Superior temporal gyrus (tissue), 1 donor: ENCODE measurements at regions not wholly inside any gene's neighbourhood (a gene's known extent, or its start where the extent isn't known, plus 50 kb on each side); places are given as distances from the start of the nearest gene placed in this dataset.
A peak's percentile ranks its signal among the peaks of the same experiment; 100 is the strongest.
"Not testable (repeated sequence)": the region's sequence is repeated elsewhere in the genome, so short reads cannot be mapped to it uniquely, and the experiment has no call there.

Experiments used
- DNase-seq: peaks from one replicate; pipeline ENCODE4 v3.0.0-alpha.2; 2016; ENCODE audit errors: extremely low spot score

- no peak for DNase-seq
Observed at GRCh38 chr13:62450759-62451158, 1035.1 kb upstream of the PCDH20 start.

- not testable (repeated sequence) for DNase-seq
Observed at GRCh38 chr13:62447771-62448382, 1032.2 kb upstream of the PCDH20 start.

- DNase-seq = no peak
Observed at GRCh38 chr13:62444805-62445204, 1029.2 kb upstream of the PCDH20 start.

GRCh38 chr13:62434081-62434480 lies 1018.4 kb upstream of the PCDH20 start:
- no peak for DNase-seq

GRCh38 chr13:62433660-62434059 lies 1018.0 kb upstream of the PCDH20 start:
- DNase-seq = no peak

GRCh38 chr13:62432906-62433305 lies 1017.3 kb upstream of the PCDH20 start:
- no peak for DNase-seq

GRCh38 chr13:62432295-62432694 lies 1016.6 kb upstream of the PCDH20 start:
- no peak for DNase-seq

GRCh38 chr13:62431852-62432251 lies 1016.2 kb upstream of the PCDH20 start:
- no peak for DNase-seq

- DNase-seq = no peak
Observed at GRCh38 chr13:62418872-62419271, 1003.2 kb upstream of the PCDH20 start.

- no peak for DNase-seq
Observed at GRCh38 chr13:62418376-62418775, 1002.7 kb upstream of the PCDH20 start.

- DNase-seq = no peak
Observed at GRCh38 chr13:62407871-62408270, 992.2 kb upstream of the PCDH20 start.

- no peak for DNase-seq
Observed at GRCh38 chr13:62388515-62388914, 972.9 kb upstream of the PCDH20 start.

GRCh38 chr13:62387647-62388046 lies 972.0 kb upstream of the PCDH20 start:
- peak; percentile 53 for DNase-seq

- DNase-seq = not testable (repeated sequence)
Observed at GRCh38 chr13:62379241-62379640, 963.6 kb upstream of the PCDH20 start.

GRCh38 chr13:62377838-62378237 lies 962.2 kb upstream of the PCDH20 start:
- DNase-seq = no peak

GRCh38 chr13:62375653-62376052 lies 960.0 kb upstream of the PCDH20 start:
- no peak for DNase-seq

GRCh38 chr13:62371737-62372136 lies 956.1 kb upstream of the PCDH20 start:
- no peak for DNase-seq

- not testable (repeated sequence) for DNase-seq
Observed at GRCh38 chr13:62367971-62368370, 952.3 kb upstream of the PCDH20 start.

GRCh38 chr13:62360609-62361008 lies 945.0 kb upstream of the PCDH20 start:
- DNase-seq = no peak

GRCh38 chr13:62358646-62358932 lies 942.9 kb upstream of the PCDH20 start:
- DNase-seq = no peak

- no peak for DNase-seq
Observed at GRCh38 chr13:62357887-62358645, 942.4 kb upstream of the PCDH20 start.

- DNase-seq = no peak
Observed at GRCh38 chr13:62356977-62357376, 941.3 kb upstream of the PCDH20 start.

- no peak for DNase-seq
Observed at GRCh38 chr13:62337109-62337880, 921.6 kb upstream of the PCDH20 start.
